Duodenal mucosa (tissue), 2 donors: ENCODE measurements at regions not wholly inside any gene's neighbourhood (a gene's known extent, or its start where the extent isn't known, plus 50 kb on each side); places are given as distances from the start of the nearest gene placed in this dataset.

Source experiments
- H3K27ac ChIP-seq: one replicate; pipeline ENCODE4 v1.7.0; 2013; ENCODE audit warnings: low read depth, low read length
- H3K27me3 ChIP-seq, 2 donors: one replicate each; pipeline ENCODE4 v1.7.0; 2013; ENCODE audit warnings: low read length in 2 of 2, control low read depth in 1 of 2; ENCODE audit not compliant: insufficient read depth in 2 of 2, control insufficient read depth in 1 of 2
- H3K36me3 ChIP-seq, 2 donors: one replicate each; pipeline ENCODE4 v1.7.0; 2013; ENCODE audit warnings: low read length in 2 of 2, control low read depth in 1 of 2; ENCODE audit not compliant: insufficient read depth in 2 of 2, control insufficient read depth in 1 of 2
- H3K4me1 ChIP-seq, 2 donors: one replicate each; pipeline ENCODE4 v1.7.0; 2013; ENCODE audit warnings: low read length in 2 of 2, control low read depth in 1 of 2; ENCODE audit not compliant: insufficient read depth in 2 of 2, control insufficient read depth in 1 of 2
- H3K4me3 ChIP-seq, 2 donors: one replicate each; pipeline ENCODE4 v1.7.0; 2013; ENCODE audit warnings: low read length in 2 of 2, low read depth in 1 of 2
- H3K9ac ChIP-seq, 2 donors: one replicate each; pipeline ENCODE4 v1.7.0; 2013; ENCODE audit warnings: low read length in 2 of 2, low read depth in 1 of 2
- H3K9me3 ChIP-seq, 2 donors: one replicate each; pipeline ENCODE4 v1.7.0; 2013; ENCODE audit warnings: low read length in 2 of 2, control low read depth in 1 of 2; ENCODE audit not compliant: control insufficient read depth in 1 of 2

GRCh38 chr16:87246269-87247065, 70.7 kb downstream of the C16orf95 start:
- Histone ChIP-seq H3K9ac (no peak overlapping the region), H3K27ac (no peak overlapping the region), H3K36me3 (no peaks in the 10 kb centered on the region), H3K9me3 (no peaks in the 10 kb centered on the region), H3K27me3 (peaks cover 0 to 14% of the 10 kb centered on the region in 2 donors), H3K4me1 (no peaks in the 10 kb centered on the region), H3K4me3 (no peak overlapping the region)

GRCh38 chr16:87248714-87249113, 68.5 kb downstream of the C16orf95 start:
- Histone ChIP-seq H3K9me3 (no peaks in the 10 kb centered on the region), H3K4me3 (no peak overlapping the region), H3K36me3 (no peaks in the 10 kb centered on the region), H3K27ac (no peak overlapping the region), H3K4me1 (no peaks in the 10 kb centered on the region), H3K9ac (no peak overlapping the region), H3K27me3 (peaks cover 0 to 9% of the 10 kb centered on the region in 2 donors)

GRCh38 chr16:87249425-87249824, 67.8 kb downstream of the C16orf95 start:
- Histone ChIP-seq H3K9ac (no peak overlapping the region), H3K36me3 (no peaks in the 10 kb centered on the region), H3K9me3 (no peaks in the 10 kb centered on the region), H3K27me3 (peaks cover 0 to 9% of the 10 kb centered on the region in 2 donors), H3K4me3 (no peak overlapping the region), H3K27ac (no peak overlapping the region), H3K4me1 (no peaks in the 10 kb centered on the region)

- Histone ChIP-seq H3K27me3 (peaks cover 0 to 4% of the 10 kb centered on the region in 2 donors), H3K4me3 (no peak overlapping the region), H3K4me1 (no peaks in the 10 kb centered on the region), H3K27ac (no peak overlapping the region), H3K36me3 (no peaks in the 10 kb centered on the region), H3K9ac (no peak overlapping the region), H3K9me3 (no peaks in the 10 kb centered on the region)
Measured at GRCh38 chr16:87250431-87250960, 66.7 kb downstream of the C16orf95 start.

- Histone ChIP-seq H3K4me3 (no peak overlapping the region), H3K27ac (no peak overlapping the region), H3K9ac (no peak overlapping the region), H3K27me3 (no peaks in the 10 kb centered on the region), H3K36me3 (no peaks in the 10 kb centered on the region), H3K9me3 (no peaks in the 10 kb centered on the region), H3K4me1 (no peaks in the 10 kb centered on the region)
Measured at GRCh38 chr16:87252269-87252970, 64.8 kb downstream of the C16orf95 start.
